Fibroblast of mammary gland (primary cell): ENCODE measurements at regions not wholly inside any gene's neighbourhood (a gene's known extent, or its start where the extent isn't known, plus 50 kb on each side); places are given as distances from the start of the nearest gene placed in this dataset.

ENCODE experiments used
- DNase-seq: peaks from one replicate; pipeline ENCODE4 v3.0.0-alpha.2; 2010; ENCODE audit warnings: low read depth
- H3K4me3 ChIP-seq: 2 replicates; pipeline ENCODE4 v1.5.1; 2011; ENCODE audit warnings: low read depth, mild to moderate bottlenecking, low read length, moderate library complexity; ENCODE audit not compliant: control insufficient read depth
- TF ChIP-seq, protein P1 (sequence below): conservative IDR thresholded peaks from 2 replicates; pipeline ENCODE4 v1.5.1; 2011; ENCODE audit warnings: low read depth, low read length, inconsistent platforms; ENCODE audit not compliant: control insufficient read depth, insufficient read depth

DNA sequence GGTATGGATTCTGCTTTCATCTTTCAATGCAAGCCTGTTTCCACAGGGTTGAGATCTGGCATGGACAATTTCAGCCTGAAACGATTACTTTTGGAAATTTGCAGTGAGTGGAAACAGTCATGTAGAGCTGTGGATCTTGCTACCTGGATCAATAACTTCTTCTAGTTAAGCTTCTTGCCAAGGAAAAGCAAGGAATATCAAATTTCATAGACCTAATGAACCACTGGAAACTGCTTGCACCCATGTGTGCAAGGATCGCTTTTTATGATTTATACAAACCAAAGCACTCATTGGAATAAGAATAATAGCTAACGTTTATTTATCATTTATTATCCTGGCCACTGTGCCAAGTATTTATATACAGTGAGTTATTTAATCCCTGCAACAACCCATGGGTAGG is 392.8 kb downstream of the KCNRG start:
- TF ChIP-seq, protein P1, sequence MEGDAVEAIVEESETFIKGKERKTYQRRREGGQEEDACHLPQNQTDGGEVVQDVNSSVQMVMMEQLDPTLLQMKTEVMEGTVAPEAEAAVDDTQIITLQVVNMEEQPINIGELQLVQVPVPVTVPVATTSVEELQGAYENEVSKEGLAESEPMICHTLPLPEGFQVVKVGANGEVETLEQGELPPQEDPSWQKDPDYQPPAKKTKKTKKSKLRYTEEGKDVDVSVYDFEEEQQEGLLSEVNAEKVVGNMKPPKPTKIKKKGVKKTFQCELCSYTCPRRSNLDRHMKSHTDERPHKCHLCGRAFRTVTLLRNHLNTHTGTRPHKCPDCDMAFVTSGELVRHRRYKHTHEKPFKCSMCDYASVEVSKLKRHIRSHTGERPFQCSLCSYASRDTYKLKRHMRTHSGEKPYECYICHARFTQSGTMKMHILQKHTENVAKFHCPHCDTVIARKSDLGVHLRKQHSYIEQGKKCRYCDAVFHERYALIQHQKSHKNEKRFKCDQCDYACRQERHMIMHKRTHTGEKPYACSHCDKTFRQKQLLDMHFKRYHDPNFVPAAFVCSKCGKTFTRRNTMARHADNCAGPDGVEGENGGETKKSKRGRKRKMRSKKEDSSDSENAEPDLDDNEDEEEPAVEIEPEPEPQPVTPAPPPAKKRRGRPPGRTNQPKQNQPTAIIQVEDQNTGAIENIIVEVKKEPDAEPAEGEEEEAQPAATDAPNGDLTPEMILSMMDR, result no peak
- DNase-seq, result no peak

DNA sequence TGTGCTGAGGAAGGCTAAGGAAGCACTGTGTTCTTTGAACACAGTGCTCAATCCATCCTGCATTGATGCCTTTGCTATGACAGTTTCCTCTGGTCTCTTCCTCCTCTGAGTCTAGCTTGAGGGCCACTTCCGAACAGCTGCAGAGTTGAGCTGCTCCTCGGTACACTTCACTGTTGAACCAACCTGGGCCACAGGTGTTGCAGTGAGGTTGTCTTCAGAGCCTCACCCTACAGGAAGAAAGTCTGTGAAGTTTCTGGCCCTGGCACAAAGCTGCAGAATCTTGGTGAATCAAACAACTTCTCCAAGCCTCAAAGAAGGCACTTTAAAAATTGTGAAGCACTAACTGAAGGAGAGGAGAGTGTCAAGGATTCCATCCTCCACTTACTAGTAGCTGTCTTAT is 394.0 kb downstream of the KCNRG start:
- TF ChIP-seq, protein P1, result no peak
- no peak overlapping the region for H3K4me3 ChIP-seq
- no peak for DNase-seq

More for the DNA sequence above, 392.8 kb downstream of the KCNRG start:
- H3K4me3 ChIP-seq, result no peak overlapping the region

DNA sequence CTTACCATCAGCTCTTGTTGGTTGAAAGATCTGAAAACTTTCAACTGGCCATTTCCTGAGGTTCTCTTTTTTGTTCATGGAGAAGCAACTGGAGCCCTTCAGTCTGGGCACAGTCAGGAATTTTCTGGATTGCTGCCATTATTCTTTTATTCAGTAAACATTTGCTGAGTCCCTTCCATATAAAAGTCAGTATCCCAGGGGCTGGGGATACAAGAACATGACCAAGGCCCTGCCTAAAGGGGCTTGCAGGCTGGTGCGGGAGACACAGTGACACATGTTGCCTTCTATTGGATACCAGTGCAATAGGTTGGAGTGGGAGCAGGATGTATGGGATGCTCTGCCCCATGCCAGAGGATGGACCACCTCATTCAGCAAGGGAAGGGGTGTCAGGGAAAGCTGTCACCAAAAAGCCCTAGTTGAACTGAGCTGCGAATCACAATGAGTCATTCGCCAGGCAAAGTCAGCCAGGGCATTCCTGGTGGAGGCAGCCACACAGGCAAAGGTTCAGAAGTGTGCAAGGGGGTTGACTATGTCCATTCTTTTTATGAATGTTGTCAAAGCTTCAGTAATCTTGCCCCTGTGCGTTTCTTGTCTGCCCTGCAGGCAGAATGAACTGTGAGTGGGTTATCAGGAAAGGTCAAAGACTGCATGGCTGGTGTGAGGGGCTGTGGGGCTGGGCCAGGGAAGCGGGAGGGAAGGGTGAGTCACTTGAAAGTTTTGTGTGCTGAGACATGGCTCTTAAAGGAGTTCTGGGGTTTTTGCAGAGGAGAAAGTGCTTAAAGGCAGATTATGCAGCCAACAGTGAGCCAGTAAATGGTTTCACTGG is 395.9 kb downstream of the KCNRG start:
- peak; percentile 85 for DNase-seq
- H3K4me3 ChIP-seq, result no peak overlapping the region
- TF ChIP-seq, protein P1, result no peak

DNA sequence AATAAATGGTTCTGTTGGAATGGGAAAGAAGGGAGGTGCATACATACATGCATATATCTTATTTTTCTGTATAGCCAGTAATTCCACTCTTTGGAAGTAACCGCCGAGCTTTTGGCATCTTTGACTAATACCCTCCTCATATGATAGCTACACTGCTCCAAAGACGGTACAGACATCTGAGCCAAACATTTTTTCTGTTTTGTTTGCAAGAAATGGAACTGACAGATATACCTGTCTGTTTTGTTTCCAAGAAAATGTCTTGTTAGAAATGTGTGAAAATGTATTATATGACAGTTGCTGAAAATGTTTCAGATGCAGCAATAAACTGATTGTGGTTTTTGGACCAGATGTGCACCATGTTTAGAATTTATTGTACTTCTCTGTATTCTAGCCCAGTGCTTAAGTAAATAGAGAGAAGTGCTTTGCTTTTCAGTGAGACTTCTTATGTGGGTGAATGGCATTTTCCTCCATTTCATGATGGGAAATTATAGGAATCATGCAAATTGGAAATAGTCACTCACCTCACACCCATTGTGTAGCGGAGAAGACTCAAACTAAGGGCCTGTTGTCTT is 396.9 kb downstream of the KCNRG start:
- H3K4me3 ChIP-seq, result no peak overlapping the region
- DNase-seq, result peak; percentile 33
- TF ChIP-seq, protein P1, result no peak

- no peak for DNase-seq
- no peak overlapping the region for H3K4me3 ChIP-seq
- TF ChIP-seq, protein P1, result no peak
Measured at GRCh38 chr13:50414640-50415039, 399.4 kb downstream of the KCNRG start.

DNA sequence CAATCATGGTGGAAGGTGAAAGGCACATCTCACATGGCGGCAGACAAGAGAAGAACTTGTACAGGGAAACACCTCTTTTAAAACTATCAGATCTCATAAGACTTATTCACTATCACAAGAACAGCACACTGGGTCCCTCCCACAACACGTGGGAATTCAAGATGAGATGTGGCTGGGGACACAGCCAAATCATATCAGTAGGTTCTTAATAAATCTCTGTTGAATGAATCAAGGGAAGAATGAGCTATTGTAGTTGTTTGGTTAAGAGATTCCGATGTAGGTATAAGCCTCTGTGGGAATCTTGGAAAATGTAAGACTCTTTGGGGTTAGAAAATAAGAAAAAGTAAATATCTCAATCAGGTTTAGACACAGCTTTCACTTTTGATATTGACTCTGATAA is 400.2 kb downstream of the KCNRG start:
- no peak overlapping the region for H3K4me3 ChIP-seq
- TF ChIP-seq, protein P1, result no peak
- DNase-seq, result no peak
